SK-N-MC (cell line): ENCODE measurements at regions not wholly inside any gene's neighbourhood (a gene's known extent, or its start where the extent isn't known, plus 50 kb on each side); places are given as distances from the start of the nearest gene placed in this dataset.

Source experiments
- DNase-seq: peaks from one replicate; pipeline ENCODE4 v3.0.0-alpha.2; 2011; ENCODE audit warnings: low read depth, low spot score
- H3K27ac ChIP-seq: fragments of 200-600 bp; sonication (generic); 2 replicates; pipeline ENCODE4 v1.5.1; 2016; ENCODE audit warnings: mixed run types
- H3K36me3 ChIP-seq: fragments of 200-600 bp; sonication (generic); 2 replicates; pipeline ENCODE4 v1.6.1; 2017; ENCODE audit warnings: antibody characterized with exemption, low read length, mixed read lengths; ENCODE audit not compliant: insufficient read depth
- H3K4me3 ChIP-seq: fragments of 200-600 bp; sonication (generic); 2 replicates; pipeline ENCODE4 v1.5.1; 2016
- H3K9ac ChIP-seq: fragments of 200-600 bp; sonication (generic); 2 replicates; pipeline ENCODE4 v1.8.0; 2017; ENCODE audit warnings: mixed run types, mixed read lengths; ENCODE audit not compliant: insufficient read length
- H3K9me3 ChIP-seq: fragments of 200-600 bp; sonication (generic); 2 replicates; pipeline ENCODE4 v1.6.1; 2017; ENCODE audit warnings: low read depth, mild to moderate bottlenecking, antibody characterized with exemption, low read length, moderate library complexity, mixed read lengths
- EZH2 ChIP-seq: fragments of 200-600 bp; sonication (generic); IDR thresholded peaks from one replicate; pipeline ENCODE4 v1.6.1; 2017; ENCODE audit warnings: antibody characterized with exemption
- FOXP2 ChIP-seq: optimal IDR thresholded peaks from 2 replicates; pipeline ENCODE3; 2011; ENCODE audit warnings: mild to moderate bottlenecking, moderate library complexity; ENCODE audit not compliant: insufficient read depth; ENCODE audit errors: extremely low read length, control extremely low read depth
- POLR2AphosphoS5 ChIP-seq: IDR thresholded peaks from 2 replicates; pipeline ENCODE4 v1.6.1; 2012; ENCODE audit warnings: mild to moderate bottlenecking, low read depth, low read length, borderline replicate concordance

DNA sequence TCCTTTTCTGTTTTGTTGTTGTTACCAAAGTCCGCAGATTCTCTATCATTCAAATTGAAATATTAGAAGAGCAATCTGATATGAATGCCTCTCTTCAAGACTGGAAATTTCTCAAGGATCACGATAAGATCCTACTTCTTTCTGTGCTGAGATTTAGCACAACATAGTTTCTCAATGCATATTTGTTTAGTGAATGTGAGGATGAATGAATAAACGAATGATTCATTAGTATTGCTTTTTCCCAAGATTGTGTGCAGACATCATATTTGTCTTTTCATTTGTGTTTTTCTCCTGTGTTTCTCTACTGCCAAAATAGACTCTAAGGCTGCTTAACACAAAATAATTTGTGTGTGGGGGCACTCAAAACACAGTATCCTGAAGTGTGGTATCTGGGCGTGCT is 862.7 kb upstream of the MAP3K7 start:
- Histone ChIP-seq H3K9me3 (no peaks in the 10 kb centered on the region), H3K36me3 (no peaks in the 10 kb centered on the region), H3K27ac (no peak overlapping the region), H3K4me3 (no peak overlapping the region), H3K9ac (no peak overlapping the region)
- TF ChIP-seq EZH2: no peak
- TF ChIP-seq FOXP2: no peak
- no peak for TF ChIP-seq POLR2AphosphoS5
- DNase-seq: no peak

DNA sequence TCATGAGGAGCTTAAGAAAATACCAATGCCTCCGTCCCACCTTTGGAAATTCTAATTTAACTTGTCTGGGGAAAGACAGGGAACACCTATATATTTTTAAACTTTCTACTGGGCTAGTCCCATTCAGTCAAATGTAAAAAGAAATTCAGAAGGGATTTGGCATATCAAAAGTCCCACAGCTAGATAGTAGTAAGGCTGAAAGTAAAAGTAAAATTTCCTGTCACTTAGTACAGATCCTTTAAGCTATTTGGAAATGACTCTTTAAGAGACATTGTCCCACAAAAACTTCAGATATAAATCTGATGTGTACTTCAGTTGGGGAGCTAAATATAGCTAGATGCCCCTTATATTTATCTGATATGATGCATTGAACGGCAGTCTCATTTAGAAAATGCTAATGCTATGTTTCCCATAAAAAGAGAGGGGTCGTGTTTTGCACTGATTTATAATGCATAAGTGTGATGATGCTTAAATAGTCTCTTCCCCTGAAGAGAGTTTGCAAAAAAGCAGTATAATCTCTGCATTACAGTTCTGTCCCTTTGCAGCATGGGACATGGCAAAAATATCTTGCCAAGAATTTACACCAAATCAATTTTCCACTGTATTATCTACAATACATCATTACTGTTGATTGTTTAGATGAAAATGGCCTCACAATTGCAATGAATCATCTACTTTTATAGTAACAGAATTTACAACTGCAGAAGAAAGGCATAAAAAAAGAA is 860.8 kb upstream of the MAP3K7 start:
- DNase-seq: no peak
- H3K9me3 ChIP-seq: no peaks in the 10 kb centered on the region
- no peak overlapping the region for H3K4me3 ChIP-seq
- H3K9ac ChIP-seq: no peak overlapping the region
- no peak for TF ChIP-seq POLR2AphosphoS5
- no peak for TF ChIP-seq FOXP2
- no peak for TF ChIP-seq EZH2
- no peaks in the 10 kb centered on the region for H3K36me3 ChIP-seq
- H3K27ac ChIP-seq: no peak overlapping the region

DNA sequence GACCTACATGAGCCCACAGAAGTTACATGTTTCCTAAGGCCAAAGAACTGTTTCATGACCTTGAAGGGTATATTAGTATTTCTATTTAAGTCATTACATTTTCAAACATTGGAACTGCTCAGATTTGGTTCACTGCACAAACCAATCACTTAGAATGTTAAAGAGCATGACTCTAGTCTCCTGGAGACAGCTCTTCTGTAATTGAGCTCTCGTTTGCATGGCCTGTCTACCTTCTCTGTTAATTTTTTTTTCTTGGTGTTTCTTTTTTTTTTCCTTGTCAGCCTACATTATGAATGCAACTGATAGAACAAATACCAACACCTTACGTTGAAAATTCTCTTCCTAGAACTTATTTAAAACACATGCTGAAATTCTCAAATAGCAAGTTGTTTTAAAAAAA is 860.2 kb upstream of the MAP3K7 start:
- DNase-seq: no peak
- Histone ChIP-seq H3K4me3 (no peak overlapping the region), H3K36me3 (no peaks in the 10 kb centered on the region), H3K27ac (no peak overlapping the region), H3K9me3 (no peaks in the 10 kb centered on the region), H3K9ac (no peak overlapping the region)
- TF ChIP-seq EZH2 (no peak), FOXP2 (no peak), POLR2AphosphoS5 (no peak)

DNA sequence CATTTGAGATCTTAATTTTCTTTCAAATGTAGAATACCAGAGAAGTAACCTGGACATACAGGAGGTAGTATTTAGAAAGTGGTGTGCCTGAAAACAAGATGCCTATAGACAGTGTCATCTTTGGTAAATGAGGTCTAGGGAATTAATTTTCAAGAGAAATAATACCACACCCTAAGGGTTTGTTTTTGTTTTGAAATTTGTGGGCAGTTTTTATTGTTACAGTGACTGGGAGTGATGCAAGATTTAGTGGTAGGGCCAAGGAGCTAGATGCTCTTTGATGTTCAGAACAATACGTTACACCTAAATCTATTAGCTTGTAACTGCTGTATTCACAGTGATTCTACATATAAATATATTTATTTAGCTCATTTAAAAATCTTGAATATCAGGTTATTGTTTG is 856.5 kb upstream of the MAP3K7 start:
- H3K4me3 ChIP-seq: no peak overlapping the region
- no peak for TF ChIP-seq POLR2AphosphoS5
- no peak for TF ChIP-seq FOXP2
- no peak for TF ChIP-seq EZH2
- no peak for DNase-seq
- H3K27ac ChIP-seq: no peak overlapping the region
- no peaks in the 10 kb centered on the region for H3K36me3 ChIP-seq
- H3K9ac ChIP-seq: no peak overlapping the region
- H3K9me3 ChIP-seq: no peaks in the 10 kb centered on the region

DNA sequence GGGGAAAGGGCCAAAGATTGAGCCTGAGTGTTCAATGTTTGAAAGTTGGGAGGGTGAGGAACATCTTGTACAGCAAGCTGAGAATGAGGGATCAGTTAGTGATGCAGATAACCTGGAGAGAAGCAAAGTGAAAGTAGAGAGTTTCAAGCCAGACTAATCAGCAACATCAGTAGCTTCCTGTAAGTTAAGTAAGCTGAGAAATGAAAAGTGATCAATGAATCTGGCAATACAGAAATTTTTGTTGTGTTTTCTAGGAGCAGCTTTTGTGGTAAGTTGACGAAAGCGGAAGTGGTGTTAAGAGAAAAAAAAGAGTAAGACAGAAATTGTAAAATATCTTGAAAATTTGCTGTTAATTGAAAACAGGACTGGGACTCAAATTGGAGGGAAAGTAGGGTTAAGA is 855.5 kb upstream of the MAP3K7 start:
- no peak overlapping the region for H3K9ac ChIP-seq
- TF ChIP-seq EZH2 (no peak), FOXP2 (no peak), POLR2AphosphoS5 (no peak)
- no peaks in the 10 kb centered on the region for H3K9me3 ChIP-seq
- H3K4me3 ChIP-seq: no peak overlapping the region
- DNase-seq: no peak
- H3K27ac ChIP-seq: no peak overlapping the region
- H3K36me3 ChIP-seq: no peaks in the 10 kb centered on the region

DNA sequence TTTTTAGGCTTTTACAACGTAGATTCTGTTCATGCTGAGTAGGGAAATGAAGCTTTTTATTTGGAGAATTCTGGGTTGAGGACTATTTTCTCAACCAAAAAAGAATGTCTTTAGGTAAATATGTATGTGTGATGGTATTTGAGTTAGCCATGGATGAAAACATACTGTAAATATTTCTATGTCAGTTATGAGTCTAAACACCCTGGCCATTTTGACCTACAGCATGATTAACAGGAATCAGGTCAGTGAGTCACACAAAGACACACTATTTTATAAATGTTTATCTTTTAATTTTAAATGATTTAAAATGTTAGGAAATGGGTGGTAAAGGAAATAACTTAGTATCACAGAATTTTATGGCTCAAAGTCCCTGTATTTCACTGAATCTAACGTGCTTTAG is 851.7 kb upstream of the MAP3K7 start:
- TF ChIP-seq FOXP2: no peak
- H3K36me3 ChIP-seq: no peaks in the 10 kb centered on the region
- no peak overlapping the region for H3K4me3 ChIP-seq
- no peak overlapping the region for H3K9ac ChIP-seq
- H3K27ac ChIP-seq: no peak overlapping the region
- no peaks in the 10 kb centered on the region for H3K9me3 ChIP-seq
- DNase-seq: no peak

DNA sequence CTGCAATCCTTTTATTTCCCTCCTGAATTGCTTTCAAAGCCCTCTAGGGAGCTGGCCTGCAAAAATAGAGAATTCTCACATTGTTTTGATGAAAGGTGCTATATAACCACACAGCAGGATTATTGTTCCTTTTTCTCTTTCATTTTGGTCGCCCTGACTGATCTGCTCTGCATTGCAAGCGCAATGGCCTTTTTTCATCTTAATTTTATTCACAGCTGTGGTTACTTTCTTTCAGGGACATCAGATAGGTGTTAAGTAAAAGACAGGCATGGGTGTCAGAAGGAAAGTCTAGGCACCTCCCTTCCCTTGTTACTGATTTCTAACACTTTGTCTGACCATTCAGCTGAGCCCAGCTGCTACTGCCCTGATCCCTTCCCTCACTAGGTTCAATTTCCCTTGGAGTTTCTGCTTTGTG is 850.5 kb upstream of the MAP3K7 start:
- H3K36me3 ChIP-seq: no peaks in the 10 kb centered on the region
- no peaks in the 10 kb centered on the region for H3K9me3 ChIP-seq
- TF ChIP-seq FOXP2 (no peak), POLR2AphosphoS5 (no peak), EZH2 (no peak)
- no peak overlapping the region for H3K9ac ChIP-seq
- H3K27ac ChIP-seq: no peak overlapping the region
- DNase-seq: no peak
- H3K4me3 ChIP-seq: no peak overlapping the region

DNA sequence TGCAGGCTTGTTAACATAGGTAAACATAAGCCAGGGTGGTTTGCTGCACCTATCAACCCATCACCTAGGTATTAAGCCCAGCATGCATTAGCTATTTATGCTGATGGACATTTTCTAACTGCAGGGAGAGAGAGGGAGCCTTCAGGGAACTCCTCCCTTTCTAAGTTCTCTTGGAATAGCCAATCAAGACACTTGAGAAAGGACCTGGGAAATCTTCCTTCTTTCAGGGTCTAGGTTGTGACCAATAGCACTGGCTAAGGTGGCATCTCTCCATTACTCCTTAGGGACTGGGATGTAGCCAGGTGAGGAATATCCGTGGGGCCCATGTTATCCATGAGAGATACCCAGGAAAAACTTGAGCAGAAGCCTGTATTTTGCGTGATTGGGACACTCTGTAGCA is 849.6 kb upstream of the MAP3K7 start:
- Histone ChIP-seq H3K36me3 (no peaks in the 10 kb centered on the region), H3K4me3 (no peak overlapping the region), H3K9ac (no peak overlapping the region), H3K27ac (no peak overlapping the region), H3K9me3 (no peaks in the 10 kb centered on the region)
- DNase-seq: no peak
- no peak for TF ChIP-seq POLR2AphosphoS5
- TF ChIP-seq FOXP2: no peak
- TF ChIP-seq EZH2: no peak

DNA sequence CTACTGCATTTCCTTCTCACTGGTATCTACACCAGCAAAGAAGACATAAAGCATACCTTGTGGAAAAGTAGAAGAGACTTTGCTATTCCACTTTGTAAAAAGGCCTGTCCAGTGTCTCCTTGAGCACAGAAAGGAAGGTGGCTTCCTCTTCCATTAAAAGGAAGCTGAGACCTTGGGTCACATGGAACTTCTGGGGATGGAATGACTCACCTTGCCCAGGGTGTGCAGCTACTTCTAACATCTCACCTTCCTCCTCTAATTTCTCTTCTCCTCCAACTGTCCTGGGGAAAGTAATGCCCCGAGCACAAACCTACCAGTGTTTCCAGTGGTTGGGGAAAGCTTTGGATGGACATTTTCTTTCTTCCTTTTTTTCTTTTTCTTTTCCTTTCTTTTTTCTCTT is 848.8 kb upstream of the MAP3K7 start:
- H3K36me3 ChIP-seq: no peaks in the 10 kb centered on the region
- H3K27ac ChIP-seq: no peak overlapping the region
- H3K9ac ChIP-seq: no peak overlapping the region
- H3K9me3 ChIP-seq: no peaks in the 10 kb centered on the region
- TF ChIP-seq EZH2: no peak
- no peak for TF ChIP-seq POLR2AphosphoS5
- TF ChIP-seq FOXP2: no peak
- no peak for DNase-seq
- no peak overlapping the region for H3K4me3 ChIP-seq
